Inflammatory macrophage (primary cell): ENCODE measurements at regions not wholly inside any gene's neighbourhood (a gene's known extent, or its start where the extent isn't known, plus 50 kb on each side); places are given as distances from the start of the nearest gene placed in this dataset.

ENCODE experiments used
- DNase-seq, 2 donors: peaks; one replicate each; pipeline ENCODE4 v3.0.0-alpha.2; 2020 to 2022

DNA sequence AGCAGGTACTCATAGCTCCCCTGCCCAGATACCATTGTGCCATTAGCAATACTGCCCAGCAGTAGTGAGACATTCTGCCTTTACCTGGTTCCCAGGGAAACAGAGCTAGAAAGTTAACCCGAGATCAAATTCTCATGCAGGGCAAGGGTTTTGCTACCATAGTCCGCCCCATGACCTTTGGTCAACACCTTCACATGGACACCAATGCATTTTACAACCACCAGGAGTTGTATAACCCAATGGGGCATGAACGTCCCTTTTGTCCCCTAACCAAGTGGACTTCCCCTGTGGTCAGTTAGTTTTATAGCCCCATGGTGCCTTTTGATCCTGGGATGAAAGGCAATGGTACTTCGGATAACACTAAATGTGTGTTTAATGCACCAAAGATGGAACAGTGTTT, 151.7 kb upstream of the IQSEC1 start:
- no peak for DNase-seq

DNA sequence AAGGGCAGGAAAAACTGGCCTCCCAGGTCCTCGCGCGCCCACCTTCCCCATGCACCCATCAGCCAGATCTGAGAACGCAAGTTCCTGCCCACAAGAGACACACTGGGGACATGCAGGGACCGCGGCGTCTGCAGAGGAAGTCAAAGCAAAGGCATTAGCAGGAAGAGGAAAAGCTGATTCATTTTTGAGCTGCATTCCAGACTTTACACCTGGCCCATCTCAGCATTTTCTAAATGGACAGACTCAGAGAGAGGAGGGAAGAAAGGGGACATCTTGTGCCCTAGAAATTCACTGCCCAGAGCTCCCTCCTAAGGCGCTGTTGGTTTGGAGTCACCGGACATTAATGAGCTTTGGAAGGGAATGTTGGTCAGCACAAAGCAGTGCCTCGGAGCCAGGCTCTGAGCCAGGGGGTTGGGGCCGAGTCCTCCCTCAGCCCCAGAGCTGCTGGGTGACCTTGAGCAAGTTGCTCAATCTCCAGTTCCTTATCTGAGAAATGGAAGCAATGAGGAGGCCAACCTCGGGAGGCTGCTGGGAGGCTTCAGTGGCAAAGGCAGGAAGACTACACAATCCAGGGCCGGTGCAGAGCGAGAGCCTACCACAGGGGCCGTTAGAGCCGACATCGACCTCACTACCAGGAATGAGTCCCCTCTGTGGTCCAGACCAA, 150.5 kb upstream of the IQSEC1 start:
- no peak for DNase-seq

DNA sequence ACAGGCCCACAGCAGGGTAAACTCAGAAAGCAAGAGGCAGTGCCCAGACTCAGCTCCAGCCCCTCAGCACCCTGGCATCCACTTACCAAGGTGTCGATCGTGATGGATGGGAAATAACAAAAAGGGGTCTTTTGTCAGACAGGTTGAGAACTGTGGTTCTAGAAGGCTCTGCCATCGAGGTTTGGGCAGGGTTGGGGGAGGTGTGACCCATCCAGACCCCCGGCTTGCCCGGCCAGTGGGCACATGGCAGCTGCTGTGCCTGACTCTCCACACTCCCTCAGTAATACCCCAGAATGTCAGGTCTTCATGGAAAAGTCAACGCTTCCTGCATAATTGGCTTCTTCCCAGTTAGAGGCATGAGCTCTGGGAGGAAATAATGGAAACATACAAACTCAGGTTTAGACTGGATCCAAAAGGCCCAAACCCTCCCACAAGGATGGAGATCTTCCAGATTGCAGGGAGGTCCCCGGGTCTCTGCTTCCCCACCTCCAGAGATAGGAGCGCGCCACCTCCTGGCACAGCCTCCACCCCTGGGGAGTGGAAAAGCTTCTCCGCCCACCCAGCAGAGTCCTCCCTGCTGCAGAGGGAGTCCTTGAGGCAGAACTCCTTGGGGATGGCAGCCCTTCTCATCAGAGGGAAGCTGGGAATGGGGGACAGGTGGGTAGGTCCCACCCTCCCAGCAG, 149.8 kb upstream of the IQSEC1 start:
- DNase-seq, result no peak

DNA sequence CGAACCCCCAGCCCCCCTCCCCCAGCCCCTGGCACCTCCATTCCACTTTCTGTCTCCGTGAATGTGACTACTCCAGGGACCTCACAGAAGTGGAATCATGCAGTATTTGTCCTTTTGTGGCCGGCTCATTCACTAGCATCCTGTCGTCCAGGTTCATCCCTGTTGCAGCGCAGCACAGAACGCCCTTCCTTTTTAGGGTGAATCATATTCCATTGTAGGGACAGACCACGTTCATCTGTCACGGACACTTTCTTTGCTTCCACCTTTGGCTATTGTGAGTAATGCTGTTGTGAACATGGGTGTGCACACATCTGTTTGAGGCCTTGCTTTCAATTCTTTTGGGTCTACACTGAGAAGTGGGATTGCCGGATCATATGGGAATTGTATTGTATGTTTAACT, 148.9 kb upstream of the IQSEC1 start:
- no peak for DNase-seq

DNA sequence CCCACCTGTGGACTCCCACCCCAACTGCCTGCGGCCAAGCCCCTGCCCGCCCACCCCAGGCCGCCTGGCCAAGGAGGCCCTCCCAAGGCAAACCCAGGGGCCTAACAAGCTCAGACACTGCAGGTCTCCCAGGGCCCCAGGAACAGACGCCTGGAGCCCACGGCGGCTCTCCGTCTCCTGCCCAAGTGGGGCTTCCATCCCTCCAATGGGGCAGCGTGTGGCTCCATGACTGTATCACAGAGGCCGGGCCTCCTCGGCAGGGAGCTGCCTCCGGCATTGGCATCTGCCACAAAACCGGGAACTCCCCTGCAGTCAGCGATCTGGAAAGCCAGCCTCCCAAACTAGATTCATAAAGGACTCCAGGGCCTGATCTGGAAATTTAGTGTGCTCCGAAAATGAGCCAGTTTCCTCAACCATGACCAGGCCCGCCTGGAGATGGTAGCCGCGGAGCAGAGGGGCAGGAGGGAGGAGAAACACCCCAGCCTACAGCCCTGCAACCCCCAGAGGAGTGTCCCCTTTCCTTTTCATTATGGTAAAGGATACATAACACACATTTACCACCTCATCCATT, 148.3 kb upstream of the IQSEC1 start:
- DNase-seq, result no peak

DNA sequence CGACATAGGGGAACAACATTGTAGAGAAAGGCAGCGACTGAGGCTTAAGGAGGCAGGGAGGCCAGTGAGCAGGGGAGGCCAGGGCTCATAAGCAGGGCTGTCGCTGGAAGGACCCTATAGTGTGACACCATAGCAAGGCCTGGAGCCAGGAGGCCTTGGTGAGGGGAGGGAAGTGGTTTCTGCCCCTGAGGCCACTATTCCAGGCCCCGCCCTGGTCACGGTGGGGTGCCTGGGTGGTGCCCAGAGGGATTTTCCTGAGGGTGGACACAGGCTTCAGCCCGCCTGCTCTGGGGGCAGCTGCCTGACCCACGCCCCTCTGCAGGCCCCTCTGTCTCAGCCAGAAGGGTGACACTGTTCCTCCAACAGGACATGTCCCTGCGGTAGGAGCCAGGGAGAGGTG, 147.8 kb upstream of the IQSEC1 start:
- no peak for DNase-seq

DNA sequence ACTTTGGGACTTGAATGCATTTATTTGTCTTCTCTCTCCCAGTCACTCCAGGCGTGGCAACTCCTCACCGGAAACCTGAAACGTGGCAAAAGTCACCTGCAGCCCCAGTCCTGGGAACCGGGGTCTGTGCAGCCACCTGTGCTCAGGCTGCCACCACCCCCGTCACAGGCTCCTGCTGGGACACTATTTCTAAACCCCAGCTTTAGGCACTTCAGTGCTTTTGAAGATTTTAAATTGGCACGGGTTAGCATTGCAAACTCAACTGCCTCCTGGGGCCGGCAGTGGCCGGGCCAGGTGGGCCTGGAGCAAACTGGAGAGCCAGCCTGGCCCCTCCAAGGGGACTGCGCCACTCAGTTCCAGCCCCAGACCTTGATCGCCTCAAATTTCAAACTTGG, 146.7 kb upstream of the IQSEC1 start:
- DNase-seq, result no peak

DNA sequence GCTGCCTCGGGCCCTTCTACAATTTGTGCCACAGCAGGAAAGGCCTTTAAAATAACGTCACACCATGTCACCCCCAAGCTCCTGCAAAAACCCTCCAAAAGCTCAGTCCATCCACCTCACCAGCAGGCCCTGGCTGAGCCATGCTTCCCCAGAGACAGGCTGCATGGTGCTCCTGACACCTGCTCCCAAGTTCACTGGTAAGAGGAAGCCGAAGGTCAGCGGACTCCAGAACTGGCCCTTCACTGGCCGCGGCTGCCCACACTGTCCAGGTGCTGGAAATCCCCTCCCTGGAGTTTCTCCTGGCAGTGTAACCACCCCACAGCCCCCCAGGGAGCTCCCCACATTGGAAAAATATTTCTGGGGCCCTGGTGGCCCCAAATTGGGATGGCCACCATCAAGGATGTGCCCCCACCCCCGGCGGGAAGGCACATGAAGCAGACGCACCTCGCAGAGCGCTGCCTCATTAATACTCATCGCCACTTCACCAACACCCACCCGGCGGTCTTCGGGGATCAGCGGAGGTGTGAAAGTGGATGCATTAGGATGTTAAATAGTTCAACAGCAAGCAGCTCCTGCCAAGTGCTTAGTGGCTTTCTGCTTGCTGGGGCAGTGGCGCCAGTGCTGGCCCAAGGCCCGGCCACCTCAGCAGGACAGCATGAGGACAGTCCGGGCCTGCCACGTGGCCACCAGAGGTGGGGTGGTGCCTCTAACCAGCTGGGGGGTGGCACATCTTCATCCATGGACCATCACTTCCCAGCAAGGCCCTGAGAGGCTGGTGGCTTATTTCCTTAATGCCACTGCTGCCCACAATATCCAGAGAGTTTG, 146.1 kb upstream of the IQSEC1 start:
- DNase-seq, result no peak

DNA sequence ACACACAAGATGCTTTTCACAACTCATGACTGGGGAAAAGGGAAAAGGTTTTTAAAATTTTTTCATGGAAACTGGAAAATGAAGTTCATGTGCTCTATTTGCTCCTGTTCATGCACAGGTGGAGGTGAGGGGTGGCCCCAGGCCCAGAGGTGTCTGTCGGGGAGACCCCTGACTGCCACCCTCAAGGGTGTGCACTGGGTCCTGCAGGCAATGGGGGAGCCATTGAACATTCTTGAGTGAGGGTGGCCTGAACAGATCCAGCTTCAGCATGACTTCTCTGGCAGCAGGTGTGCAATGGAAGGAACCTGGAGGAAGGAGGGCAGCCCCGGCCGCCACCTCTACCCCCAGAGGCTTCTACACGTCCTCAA, 145.3 kb upstream of the IQSEC1 start:
- DNase-seq, result no peak

DNA sequence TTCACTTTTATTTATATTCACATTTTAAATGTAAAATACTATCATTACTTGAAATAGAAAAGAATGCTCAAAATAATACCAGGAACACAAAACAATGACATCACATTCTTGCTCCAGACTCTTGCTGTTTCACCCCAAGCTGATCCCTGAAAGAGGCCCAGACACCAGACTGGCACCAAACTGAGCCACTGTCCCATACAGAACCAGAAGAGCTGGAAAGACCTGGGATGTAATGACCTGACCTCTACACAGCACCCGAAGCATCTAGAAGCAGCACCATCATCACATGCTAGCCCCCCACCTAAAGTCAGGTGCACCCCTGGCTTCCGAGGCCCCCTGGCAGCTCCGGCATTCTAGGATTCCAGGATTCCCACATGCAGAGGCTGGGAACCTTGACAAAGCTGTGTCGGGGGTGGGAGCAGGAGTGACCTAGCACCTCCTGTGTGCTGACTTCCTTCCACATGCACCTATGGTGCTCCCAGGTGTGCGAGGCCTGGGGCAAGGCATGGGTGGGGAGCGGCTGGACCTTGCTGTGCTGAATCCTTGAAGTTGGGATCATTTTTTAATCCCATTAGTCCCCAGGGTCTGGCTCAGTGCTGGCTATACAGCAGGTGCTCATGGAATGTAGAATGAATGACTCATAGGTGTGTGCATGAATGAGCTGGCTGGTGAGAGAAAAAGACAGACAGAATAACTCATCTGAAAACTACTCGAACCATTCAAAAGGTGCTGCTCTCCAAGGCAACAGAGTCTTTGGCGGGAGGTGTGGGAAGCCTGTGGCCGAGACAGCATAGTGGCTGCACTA, 144.7 kb upstream of the IQSEC1 start:
- DNase-seq, result no peak

DNA sequence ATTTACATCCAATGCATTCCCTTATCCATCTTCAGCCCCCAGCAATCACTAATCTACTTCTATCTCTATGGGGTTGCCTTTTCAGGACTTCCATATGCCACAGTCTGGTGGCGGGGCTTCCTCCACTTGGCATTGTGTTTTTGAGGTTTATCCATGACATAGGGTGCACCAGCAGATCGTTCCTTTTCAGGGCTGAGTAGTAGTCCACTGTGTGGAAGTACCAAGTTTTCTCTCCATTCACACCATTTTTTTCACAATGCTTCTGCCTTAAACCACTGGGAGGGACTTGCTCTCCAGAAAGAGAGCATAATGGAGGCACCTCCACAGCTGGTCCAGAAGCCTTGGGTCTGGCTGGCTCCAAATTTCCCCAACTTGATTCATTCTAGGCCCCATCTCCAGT, 144.0 kb upstream of the IQSEC1 start:
- no peak for DNase-seq

DNA sequence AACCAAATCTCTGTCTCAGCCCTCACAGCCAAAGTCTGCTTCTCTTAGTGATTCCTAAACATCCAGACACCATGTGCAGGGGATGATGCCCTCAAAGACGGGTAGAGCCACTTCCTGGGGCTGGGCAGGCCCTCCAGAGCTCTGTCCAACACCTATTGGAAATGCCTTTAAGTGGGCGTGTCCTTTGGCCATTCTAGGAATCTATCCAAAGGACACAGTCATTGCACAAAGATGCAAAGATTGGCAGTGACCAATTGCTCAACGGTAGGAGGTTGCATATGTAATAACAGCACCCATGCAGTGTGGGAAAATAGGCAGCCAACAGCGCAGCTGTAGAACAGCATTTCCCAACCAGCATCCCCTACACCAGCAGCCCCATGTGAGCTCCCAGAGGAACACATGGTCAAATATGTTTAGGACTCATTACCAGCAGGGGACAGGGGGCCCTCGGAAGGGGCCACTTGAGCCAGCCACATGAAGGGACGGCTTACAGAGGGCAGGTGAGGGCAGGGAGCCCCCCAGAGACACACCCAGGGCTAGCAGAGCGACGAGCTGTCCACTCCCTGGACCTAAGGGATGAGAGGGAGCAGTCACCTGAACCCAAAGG, 142.8 kb upstream of the IQSEC1 start:
- DNase-seq, result no peak

DNA sequence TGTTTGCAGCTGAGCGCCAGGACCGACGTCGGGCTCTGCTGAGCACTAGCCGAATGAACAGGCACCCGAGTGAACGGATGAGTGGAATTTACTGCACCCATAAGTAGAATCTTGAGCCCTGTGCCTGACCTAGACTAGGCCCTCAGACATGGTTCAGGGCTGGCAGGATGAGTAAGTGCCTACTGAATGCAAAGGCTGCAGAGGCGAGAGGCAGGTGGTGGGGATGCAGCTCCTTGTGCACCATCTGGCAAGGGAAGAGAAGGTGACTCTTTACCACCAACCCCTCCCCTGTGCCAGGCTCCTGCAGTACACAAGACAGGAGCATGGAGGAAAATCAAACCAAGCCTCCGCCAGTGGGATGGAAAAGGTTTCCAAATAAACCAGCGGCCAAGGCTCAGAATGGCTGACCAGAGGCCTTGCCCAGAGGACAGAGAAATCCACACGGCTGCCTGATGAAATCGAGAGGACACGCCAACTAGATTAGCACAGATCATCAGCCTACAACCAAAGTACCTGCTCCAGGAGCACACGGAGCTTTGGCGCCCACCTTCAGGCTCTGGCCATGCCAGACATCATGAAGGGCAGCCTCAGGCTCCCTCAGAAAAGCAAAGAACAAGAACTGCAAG, 141.7 kb upstream of the IQSEC1 start:
- no peak for DNase-seq

DNA sequence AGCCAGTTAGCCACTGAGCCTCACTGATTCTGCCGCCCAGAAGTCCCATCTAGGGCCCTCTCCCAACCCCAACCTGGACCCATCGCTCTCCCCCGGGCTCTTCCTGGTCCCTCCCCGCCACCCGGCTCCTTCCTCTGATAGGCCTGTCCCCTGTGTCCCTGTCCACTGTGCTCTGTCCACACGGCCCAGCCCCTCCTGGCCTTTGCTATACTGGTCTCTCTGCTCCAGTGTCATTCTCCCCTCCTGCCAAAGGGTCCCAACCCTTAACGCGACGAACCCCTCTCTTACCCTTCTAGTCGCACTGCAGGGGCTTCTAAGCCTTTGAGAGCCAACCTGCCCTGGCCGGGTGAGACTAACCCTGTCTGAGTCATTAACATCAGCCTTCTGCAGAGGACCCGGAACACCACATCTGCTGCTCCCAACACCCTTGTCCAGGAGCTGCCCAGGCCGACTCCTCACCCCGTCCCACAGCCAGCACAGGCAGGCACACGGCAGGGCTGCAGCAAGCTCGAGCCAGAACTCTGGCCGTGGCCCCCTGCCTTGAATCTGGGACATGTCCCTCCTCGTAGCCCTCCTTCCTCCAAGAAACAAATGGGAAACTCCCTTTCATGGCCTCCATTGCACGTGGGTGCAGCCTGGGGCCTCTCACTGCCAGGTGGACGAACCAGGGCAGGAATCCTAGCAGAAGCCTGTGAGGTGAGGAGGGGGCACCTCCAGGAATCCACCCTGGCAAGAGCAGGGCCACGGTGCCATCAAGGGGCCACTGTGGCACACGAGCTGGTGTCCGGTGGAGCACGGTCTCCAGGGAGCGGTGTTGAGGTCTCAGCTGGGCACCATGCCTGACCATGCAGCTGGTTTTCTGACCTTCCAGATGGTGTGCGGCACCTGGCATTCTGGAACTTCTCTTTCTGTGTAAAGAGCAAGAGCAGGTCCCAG, 140.9 kb upstream of the IQSEC1 start:
- DNase-seq, result no peak

DNA sequence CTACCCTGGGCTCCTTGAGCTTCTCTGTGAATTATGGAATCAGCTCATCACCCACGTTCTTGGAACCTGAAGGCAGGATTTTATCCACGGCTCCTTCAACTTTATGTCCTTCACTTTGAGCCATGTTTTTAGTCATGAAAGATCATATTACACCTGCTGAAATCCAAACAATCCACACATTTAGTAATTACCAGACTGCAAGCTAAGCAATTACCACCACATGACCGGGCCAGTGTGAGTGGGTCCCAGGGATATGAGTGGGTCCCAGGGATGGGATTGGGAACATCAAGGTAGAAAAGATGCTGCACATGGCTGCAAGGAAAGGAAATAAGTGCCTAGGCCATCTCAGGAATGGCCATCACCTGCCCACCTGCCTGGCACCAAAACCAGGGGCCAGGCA, 140.3 kb upstream of the IQSEC1 start:
- no peak for DNase-seq

DNA sequence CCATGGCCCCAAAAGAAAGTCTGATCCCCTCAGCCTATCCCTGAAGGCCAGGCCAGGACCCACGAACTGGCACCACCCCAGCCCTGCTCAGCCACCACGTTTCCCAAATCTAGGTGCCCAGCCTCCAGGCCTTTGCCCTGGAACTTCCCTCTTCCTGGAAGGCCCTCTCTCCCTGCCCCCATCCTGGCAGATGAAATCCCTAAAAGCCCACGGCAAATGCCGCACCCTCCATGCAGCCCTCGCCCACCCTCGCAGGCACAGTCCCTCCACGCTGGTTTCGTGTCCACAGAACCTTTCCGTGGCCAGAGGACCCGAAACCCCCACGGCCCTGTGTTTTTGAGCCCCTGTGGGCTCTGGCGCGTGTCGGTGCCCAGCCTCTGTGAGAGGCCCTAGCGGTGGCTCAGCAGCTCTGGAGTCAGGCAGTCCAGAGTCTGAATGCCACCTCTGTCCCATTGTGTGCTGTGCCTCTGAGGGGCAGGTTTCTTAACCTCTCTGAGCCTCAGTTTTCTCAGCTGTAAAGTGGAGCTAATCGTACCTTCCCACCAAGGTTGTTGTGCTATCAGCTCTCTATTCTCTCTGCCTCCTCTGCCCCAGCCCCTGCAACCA, 138.5 kb upstream of the IQSEC1 start:
- DNase-seq, result no peak

DNA sequence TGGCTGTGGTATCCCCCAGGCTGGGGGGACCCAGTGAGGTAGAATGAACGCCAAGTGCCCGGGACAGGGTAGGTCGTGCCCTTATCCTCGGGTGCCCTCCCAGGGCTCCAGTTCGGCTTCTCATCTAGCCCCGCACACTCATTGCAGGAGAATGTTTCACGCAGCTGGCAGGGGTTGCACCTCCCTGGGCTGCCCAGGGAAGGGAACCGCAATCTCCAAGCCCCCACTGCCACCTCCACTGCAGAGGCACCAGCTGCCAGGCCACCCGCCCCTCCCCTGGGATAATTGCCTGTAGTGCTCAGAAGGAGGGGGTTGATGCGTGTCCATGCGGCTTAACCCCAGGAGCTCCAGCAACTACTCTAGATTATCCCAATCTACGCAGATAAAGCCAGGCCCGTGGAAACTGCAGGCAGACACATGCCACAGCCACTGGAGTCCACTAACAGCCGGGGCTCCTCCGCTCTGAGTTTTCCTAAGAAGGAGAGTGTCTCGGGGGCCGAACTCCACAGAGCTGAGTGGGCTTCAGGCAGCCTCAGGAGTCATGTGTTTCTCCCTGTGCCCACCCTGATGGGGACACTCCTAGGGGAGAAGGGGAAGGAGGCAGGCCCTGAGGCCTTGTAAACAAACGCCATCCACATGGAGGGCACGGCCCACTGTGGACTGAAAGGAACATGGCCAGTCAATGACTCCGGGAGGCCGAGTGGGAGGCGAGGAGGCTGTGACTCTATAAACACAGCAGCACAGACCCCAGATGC, 137.2 kb upstream of the IQSEC1 start:
- no peak for DNase-seq

DNA sequence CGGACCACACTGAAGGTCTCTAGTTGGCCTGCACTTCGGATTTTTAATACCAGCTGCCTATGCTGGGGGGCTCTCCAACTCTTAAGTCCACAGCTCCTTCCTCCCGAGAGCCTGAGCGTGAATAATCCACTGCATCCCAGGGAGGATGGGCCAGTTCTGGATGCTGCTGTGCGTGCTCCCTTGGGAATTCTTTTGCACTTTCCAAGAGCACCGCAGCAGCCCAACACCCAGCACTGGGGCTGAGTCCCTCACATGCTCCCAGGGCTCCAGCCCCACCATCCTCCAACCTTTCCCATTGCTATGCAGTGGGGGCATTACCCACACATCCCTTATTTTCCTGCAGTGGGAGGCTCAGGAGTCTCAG, 136.4 kb upstream of the IQSEC1 start:
- DNase-seq, result no peak
